M059J (cell line): ENCODE measurements at regions not wholly inside any gene's neighbourhood (a gene's known extent, or its start where the extent isn't known, plus 50 kb on each side); places are given as distances from the start of the nearest gene placed in this dataset.
A peak's percentile ranks its signal among the peaks of the same experiment; 100 is the strongest.
"Not testable (repeated sequence)": the region's sequence is repeated elsewhere in the genome, so short reads cannot be mapped to it uniquely, and the experiment has no call there.

Experiments
- DNase-seq: peaks from one replicate; pipeline ENCODE4 v3.0.0-alpha.2; 2012; ENCODE audit warnings: low read depth

- DNase-seq = no peak
These were observed 437.9 kb upstream of the MAOA start for GRCh38 chrX:43218198-43218597.

DNA sequence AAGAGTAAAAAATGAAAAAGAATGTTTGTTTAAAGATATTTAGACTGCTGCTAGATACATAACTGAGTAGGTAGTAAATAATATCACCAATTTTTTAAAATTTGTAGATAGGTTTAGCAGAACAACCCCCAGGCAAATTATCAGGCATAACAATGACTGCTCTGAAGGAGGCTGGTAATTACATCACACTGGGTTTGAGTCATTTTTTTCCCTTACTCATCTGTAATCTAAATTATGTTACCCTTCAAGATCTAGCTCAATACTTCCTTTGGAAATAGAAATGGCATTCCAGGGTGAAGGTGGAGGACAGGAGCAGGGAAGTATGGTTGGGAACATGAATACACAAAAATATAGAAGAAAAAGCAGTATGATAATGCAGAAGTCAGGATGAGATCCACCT is 431.6 kb upstream of the MAOA start:
- no peak for DNase-seq

- no peak for DNase-seq
These were observed 430.3 kb upstream of the MAOA start for GRCh38 chrX:43225626-43226328.

GRCh38 chrX:43238461-43238945 is 417.6 kb upstream of the MAOA start:
- no peak for DNase-seq

- DNase-seq = no peak
These were observed 416.7 kb upstream of the MAOA start for GRCh38 chrX:43239356-43239755.

DNA sequence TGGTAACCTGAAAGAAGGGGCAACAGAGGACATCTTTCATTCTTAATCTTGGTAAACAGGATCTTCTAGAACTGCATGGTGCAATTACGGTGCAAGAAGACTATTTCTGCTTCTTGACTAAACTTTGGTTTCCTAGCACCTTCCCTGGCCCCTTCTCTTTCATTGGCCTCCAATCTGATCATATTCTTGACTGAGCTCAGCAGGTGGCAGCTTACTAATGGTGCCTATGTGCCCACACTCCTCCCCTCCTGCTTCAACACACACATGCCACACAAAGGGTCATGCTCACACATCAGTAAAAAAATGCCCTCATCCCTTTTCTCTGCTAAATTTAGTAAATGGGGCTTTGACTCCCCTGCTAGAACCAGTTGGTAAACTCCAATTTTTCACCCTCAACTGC is 400.5 kb upstream of the MAOA start:
- no peak for DNase-seq

GRCh38 chrX:43266487-43266886 is 389.6 kb upstream of the MAOA start:
- no peak for DNase-seq

- no peak for DNase-seq
These were observed 388.4 kb upstream of the MAOA start for GRCh38 chrX:43267652-43268051.

DNA sequence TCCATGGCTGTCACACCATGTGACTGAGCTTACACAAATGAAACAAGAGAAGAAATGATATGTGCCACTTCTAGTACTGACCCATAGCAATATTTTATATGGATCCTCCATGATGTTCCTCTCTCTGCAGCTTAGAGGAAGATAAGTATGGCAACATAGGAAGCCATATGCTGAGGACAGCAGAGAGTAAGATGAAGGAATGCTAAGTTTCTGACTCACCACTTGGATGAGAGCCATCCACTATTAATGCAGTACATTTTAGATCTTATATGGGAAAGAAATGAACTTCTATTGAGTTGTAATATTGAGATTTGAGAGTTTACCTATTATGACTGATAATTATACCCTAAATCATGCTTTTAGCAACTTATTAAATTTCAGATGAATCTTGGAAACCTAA is 386.9 kb upstream of the MAOA start:
- DNase-seq = peak; percentile 2

DNA sequence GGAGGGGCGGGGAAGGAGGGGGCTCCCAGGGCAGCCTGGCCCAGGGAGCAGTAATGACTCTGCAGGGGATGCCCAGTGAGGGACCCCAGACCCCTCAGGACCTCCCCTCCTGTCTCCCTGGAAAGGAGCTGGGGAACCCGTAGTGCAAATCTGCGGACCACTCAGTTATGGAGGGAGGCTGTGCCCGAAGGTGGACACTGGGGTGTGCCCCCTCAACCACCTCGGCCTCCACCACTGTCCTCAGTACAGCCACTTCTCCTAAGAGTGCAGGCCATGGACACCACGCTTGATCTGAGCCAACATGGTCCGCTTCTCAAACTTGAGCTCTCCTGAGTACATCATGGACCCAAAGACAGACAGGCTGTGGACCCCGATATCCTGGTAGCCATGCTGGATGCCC is 378.2 kb upstream of the MAOA start:
- DNase-seq = no peak

GRCh38 chrX:43278440-43278839 is 377.7 kb upstream of the MAOA start:
- no peak for DNase-seq

- DNase-seq = no peak
These were observed 376.7 kb upstream of the MAOA start for GRCh38 chrX:43279341-43279808.

GRCh38 chrX:43283187-43283586 is 372.9 kb upstream of the MAOA start:
- no peak for DNase-seq

DNA sequence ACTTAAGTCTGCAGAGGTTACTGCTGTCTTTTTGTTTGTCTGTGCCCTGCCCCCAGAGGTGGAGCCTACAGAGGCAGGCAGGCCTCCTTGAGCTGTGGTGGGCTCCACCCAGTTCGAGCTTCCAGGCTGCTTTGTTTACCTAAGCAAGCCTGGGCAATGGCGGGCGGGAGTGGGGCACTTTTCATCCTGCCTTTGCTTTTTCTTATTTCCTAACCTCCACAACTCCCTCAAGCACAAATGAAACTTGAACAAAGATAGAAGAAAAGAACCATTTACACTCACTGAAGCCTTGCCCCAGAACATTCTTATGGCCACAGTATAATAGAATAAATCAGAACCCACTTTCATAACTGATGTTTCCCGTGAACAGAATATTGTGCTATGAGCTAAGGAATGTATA is 344.5 kb upstream of the MAOA start:
- DNase-seq = not testable (repeated sequence)

DNA sequence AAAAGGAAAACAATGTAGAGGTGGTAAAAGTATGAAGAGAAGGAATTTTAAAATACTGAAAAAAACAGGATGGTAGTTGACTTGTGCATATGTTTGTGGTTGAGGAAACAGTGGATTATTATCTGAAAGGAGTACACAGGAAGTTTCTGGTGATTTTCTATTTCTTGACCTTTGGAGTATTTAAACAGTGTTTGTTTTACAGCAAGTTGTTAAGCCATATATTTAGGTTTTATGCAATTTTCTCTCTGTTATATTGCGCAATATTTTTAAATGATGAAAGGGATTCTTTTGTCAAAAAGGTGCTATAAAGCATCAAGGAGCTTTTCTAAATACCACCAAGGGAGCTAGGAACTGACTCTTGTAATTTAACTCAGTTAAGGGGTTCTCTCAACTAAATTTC is 343.1 kb upstream of the MAOA start:
- DNase-seq = no peak

DNA sequence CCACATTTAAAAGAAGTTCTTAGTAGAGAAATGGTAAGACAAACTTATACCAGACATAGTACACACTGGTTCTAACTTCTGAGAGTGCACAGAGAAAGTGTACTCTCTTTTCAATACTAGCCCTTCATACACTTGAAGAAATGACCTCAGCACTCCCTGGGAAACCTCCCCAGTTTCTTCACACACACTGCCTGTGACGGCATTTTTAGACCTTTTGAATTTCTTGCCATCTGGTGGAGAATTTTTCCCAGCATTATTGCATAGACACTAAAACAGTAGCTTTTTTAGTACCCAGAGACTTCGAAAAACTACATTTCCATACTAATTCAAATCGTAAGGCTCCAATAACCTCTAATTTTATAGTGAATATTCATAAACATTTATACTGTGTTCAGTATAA is 341.6 kb upstream of the MAOA start:
- no peak for DNase-seq

DNA sequence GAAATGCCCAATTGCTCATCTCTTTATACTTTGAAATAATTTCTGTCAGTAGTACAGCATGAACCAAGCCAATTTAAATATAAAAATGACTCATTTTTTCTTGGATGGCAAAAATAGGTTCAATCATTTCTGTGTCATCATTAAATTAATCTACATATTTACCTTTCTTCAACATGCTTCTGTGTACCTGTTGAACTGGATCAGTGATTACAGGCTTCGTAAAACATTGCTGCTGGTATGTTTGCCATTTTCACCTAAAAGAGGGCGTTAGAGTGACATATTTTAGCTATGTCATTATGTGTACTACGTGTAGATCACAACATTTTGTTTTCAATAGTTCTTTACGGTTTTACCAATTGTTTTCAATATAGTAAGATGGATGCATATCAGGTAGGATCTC is 340.5 kb upstream of the MAOA start:
- no peak for DNase-seq

DNA sequence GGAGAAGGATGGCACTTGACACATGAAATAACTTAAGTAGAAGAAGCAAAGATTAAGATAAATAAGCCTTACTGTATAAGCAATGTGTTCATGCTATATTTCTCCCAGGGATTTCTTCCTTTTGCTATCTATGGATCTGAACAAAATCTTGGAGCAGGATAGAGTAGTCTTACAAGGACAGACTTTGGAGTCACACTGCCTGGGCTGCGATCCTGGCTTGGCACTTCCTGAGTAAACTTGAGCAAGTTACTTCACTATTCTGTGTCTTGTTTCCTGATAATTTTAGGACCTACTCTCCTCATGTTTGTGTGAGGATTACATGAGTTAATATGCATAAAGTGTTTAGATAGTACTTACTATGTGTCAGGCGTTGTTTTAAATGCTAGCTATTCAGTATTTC is 340.0 kb upstream of the MAOA start:
- no peak for DNase-seq

DNA sequence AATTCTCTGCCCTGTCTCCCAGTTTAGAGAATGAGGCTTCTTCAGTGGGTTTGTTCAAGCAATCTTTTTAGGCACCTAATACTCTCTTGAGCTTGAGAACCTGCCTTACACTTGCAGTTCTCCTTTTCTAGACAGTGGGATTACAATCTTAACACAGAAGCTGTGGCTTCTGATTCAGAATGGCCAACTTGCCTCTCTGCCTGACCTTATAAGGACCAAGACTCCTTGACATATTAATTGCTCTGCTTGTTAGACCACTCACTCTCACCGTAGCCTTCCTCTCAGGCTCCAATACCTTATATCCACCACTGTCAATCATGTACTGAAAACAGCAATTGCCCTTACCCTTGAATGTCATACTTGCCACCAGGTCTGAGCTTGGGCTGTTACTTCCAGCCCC is 338.7 kb upstream of the MAOA start:
- DNase-seq = no peak

GRCh38 chrX:43328358-43328946 is 327.6 kb upstream of the MAOA start:
- DNase-seq = no peak

- no peak for DNase-seq
These were observed 322.6 kb upstream of the MAOA start for GRCh38 chrX:43333543-43333942.

DNA sequence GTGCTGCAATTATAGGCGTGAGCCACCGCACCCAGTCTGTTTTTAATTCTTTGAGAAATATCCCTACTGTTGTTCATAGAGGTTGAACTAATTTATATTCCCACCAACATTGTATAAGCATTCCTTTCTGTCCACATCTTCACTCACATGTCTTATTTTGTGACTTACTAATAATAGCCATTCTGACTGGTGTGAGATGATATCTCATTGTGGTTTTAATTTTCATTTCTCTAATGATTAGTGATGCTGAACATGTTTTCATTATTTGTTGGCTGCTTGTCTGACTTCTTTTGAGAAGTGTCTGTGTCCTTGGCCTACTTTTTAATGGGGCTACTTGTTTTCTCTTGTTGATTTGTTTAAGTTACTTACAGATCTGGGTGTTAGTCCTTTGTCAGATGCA is 310.9 kb upstream of the MAOA start:
- no peak for DNase-seq

GRCh38 chrX:43349363-43349762 is 306.7 kb upstream of the MAOA start:
- DNase-seq = peak; percentile 24

- no peak for DNase-seq
These were observed 305.2 kb upstream of the MAOA start for GRCh38 chrX:43350935-43351334.
